GM06990 (cell line): ENCODE measurements at regions not wholly inside any gene's neighbourhood (a gene's known extent, or its start where the extent isn't known, plus 50 kb on each side); places are given as distances from the start of the nearest gene placed in this dataset.
"Not testable (repeated sequence)": the region's sequence is repeated elsewhere in the genome, so short reads cannot be mapped to it uniquely, and the experiment has no call there.

Experiments used
- DNase-seq: peaks from one replicate; pipeline ENCODE4 v3.0.0-alpha.2; 2011; ENCODE audit not compliant: insufficient read length; ENCODE audit errors: extremely low read depth
- H3K27me3 ChIP-seq: replicated peaks from 2 replicates; pipeline ENCODE4 v1.6.0; 2011; ENCODE audit warnings: low read length; ENCODE audit not compliant: control insufficient read depth, insufficient read depth
- H3K36me3 ChIP-seq: 2 replicates; pipeline ENCODE4 v1.5.1; 2011; ENCODE audit warnings: low read length; ENCODE audit not compliant: control insufficient read depth, insufficient read depth
- H3K4me3 ChIP-seq: replicated peaks from 2 replicates; pipeline ENCODE4 v1.5.1; 2011; ENCODE audit warnings: low read depth, mild to moderate bottlenecking, control low read depth, low read length
- CTCF ChIP-seq: IDR thresholded peaks from 2 replicates; pipeline ENCODE4 v1.5.1; 2011; ENCODE audit warnings: low read length, control low read depth, mild to moderate bottlenecking, inconsistent platforms; ENCODE audit not compliant: insufficient read depth, poor library complexity, severe bottlenecking

- no peaks in the 10 kb centered on the region for H3K36me3 ChIP-seq
- H3K4me3 ChIP-seq: no peak overlapping the region
- DNase-seq: no peak
- no peak for TF ChIP-seq CTCF
- no peaks in the 10 kb centered on the region for H3K27me3 ChIP-seq
Measured at GRCh38 chr3:104436506-104436905, 930.2 kb upstream of the ALCAM start.

- DNase-seq: no peak
- TF ChIP-seq CTCF: no peak
- Histone ChIP-seq H3K27me3 (no peaks in the 10 kb centered on the region), H3K4me3 (no peak overlapping the region), H3K36me3 (no peaks in the 10 kb centered on the region)
Measured at GRCh38 chr3:104437131-104437750, 929.5 kb upstream of the ALCAM start.

GRCh38 chr3:104437891-104438290, 928.8 kb upstream of the ALCAM start:
- H3K27me3 ChIP-seq: no peaks in the 10 kb centered on the region
- H3K36me3 ChIP-seq: no peaks in the 10 kb centered on the region
- DNase-seq: no peak
- no peak overlapping the region for H3K4me3 ChIP-seq
- TF ChIP-seq CTCF: no peak

- Histone ChIP-seq H3K27me3 (no peaks in the 10 kb centered on the region), H3K36me3 (no peaks in the 10 kb centered on the region), H3K4me3 (no peak overlapping the region)
- DNase-seq: no peak
- no peak for TF ChIP-seq CTCF
Measured at GRCh38 chr3:104438706-104439105, 928.0 kb upstream of the ALCAM start.

- H3K36me3 ChIP-seq, DNase-seq, H3K4me3 ChIP-seq, H3K27me3 ChIP-seq: not testable (repeated sequence)
Measured at GRCh38 chr3:104445252-104445919, 921.3 kb upstream of the ALCAM start.

GRCh38 chr3:104447681-104448080, 919.0 kb upstream of the ALCAM start:
- H3K4me3 ChIP-seq: no peak overlapping the region

More at GRCh38 chr3:104447681-104448080, 919.0 kb upstream of the ALCAM start:
- H3K36me3 ChIP-seq: no peaks in the 10 kb centered on the region
- TF ChIP-seq CTCF: no peak
- no peak for DNase-seq
- no peaks in the 10 kb centered on the region for H3K27me3 ChIP-seq
